GM12878 (cell line): ENCODE measurements at regions not wholly inside any gene's neighbourhood (a gene's known extent, or its start where the extent isn't known, plus 50 kb on each side); places are given as distances from the start of the nearest gene placed in this dataset.

Experiments
- ATAC-seq: fragments of 200-7000 bp; cut with Tn5 transposase; 3 replicates; pipeline ENCODE4 v1.9.1; 2020; ENCODE audit warnings: mild to moderate bottlenecking, moderate library complexity
- BruUV-seq: library from RNA; stranded (reverse); fragments of 400-500 nt; replicated peaks from 2 replicates; lab custom pipeline; 2021; lab: Mats Ljungman, UMichigan
- CTCF ChIA-PET: fragments of 300-600 bp; sonication (Branson Sonifier 250); formaldehyde crosslinking; extraction: SDS; loops from one replicate; lab custom pipeline; 2021; ENCODE audit warnings: inconsistent platforms; lab: Yijun Ruan, JAX
- POLR2A ChIA-PET: fragments of 350-600 bp; formaldehyde crosslinking; extraction: SDS; loops from one replicate; lab custom pipeline; 2021; ENCODE audit warnings: inconsistent platforms; lab: Charles Lee
- RAD21 ChIA-PET: fragments of 300-600 bp; sonication (Branson Sonifier 250); formaldehyde crosslinking; loops from one replicate; lab custom pipeline; 2023; ENCODE audit warnings: antibody characterized with exemption; ENCODE audit not compliant: unreplicated experiment; lab: Charles Lee
- SMC1A ChIA-PET: fragments of 300-600 bp; sonication (Branson Sonifier 250); formaldehyde crosslinking; loops from one replicate; lab custom pipeline; 2023; ENCODE audit not compliant: unreplicated experiment, uncharacterized antibody; lab: Charles Lee
- DNase-seq: peaks from one replicate; pipeline ENCODE4 v3.0.0-alpha.2; 2011; ENCODE audit warnings: low read depth, low spot score
- FAIRE-seq: peaks from 3 replicates; lab custom pipeline; 2011; peaks lifted over from hg19 to GRCh38; lab: Jason Lieb, UNC
- H2AFZ ChIP-seq: 2 replicates; pipeline ENCODE4 v1.6.0; 2011; ENCODE audit warnings: low read depth, low read length, control low read depth; ENCODE audit not compliant: control insufficient read depth
- H3K27ac ChIP-seq: 2 replicates; pipeline ENCODE4 v1.5.1; 2011; ENCODE audit warnings: control low read depth; ENCODE audit not compliant: control insufficient read depth, insufficient read depth
- H3K27me3 ChIP-seq, 2 experiments: replicated peaks in 1 of 2; 2 replicates each; pipeline versions ENCODE4 v1.6.0 to v1.6.1; 2011; ENCODE audit warnings: low read length in 1 of 2; ENCODE audit not compliant: control insufficient read depth in 2 of 2, insufficient read depth in 2 of 2
- H3K36me3 ChIP-seq, 2 experiments: 2 replicates each; pipeline ENCODE4 v1.5.1; 2011; ENCODE audit warnings: low read length in 1 of 2; ENCODE audit not compliant: control insufficient read depth in 2 of 2, insufficient read depth in 2 of 2
- H3K4me1 ChIP-seq: 2 replicates; pipeline ENCODE4 v1.6.1; 2011; ENCODE audit warnings: mild to moderate bottlenecking, low read length, moderate library complexity, mixed read lengths; ENCODE audit not compliant: control insufficient read depth, insufficient read depth
- H3K4me2 ChIP-seq: 2 replicates; pipeline ENCODE4 v1.6.0; 2011; ENCODE audit warnings: control low read depth; ENCODE audit not compliant: control insufficient read depth, insufficient read depth
- H3K4me3 ChIP-seq: fragments of 200-600 bp; sonication (generic); 2 replicates; pipeline ENCODE4 v1.5.1; 2016
- H3K79me2 ChIP-seq: 2 replicates; pipeline ENCODE4 v1.6.0; 2011; ENCODE audit warnings: low read length; ENCODE audit not compliant: control insufficient read depth, insufficient read depth
- H3K9ac ChIP-seq: 2 replicates; pipeline ENCODE4 v1.8.0; 2011; ENCODE audit warnings: low read length, control low read depth, mixed read lengths; ENCODE audit not compliant: control insufficient read depth, insufficient read depth
- H3K9me3 ChIP-seq: replicated peaks from 3 replicates; pipeline ENCODE4 v1.5.1; 2011; ENCODE audit warnings: mild to moderate bottlenecking, low read length; ENCODE audit not compliant: control insufficient read depth, insufficient read depth
- H4K20me1 ChIP-seq: 2 replicates; pipeline ENCODE4 v1.6.0; 2011; ENCODE audit not compliant: control insufficient read depth, insufficient read depth
- CEBPZ ChIP-seq: fragments of 150-350 bp; IDR thresholded peaks from 2 replicates; pipeline ENCODE4 v1.6.1; 2016; ENCODE audit warnings: low read depth, low read length
- CREB1 ChIP-seq: IDR thresholded peaks from 2 replicates; pipeline ENCODE4 v1.6.1; 2012; ENCODE audit warnings: low read depth, mild to moderate bottlenecking, inconsistent platforms
- E2F8 ChIP-seq: fragments of 450-650 bp; IDR thresholded peaks from 2 replicates; pipeline ENCODE4 v1.6.1; 2018; ENCODE audit warnings: mild to moderate bottlenecking, low read depth, moderate library complexity; ENCODE audit not compliant: partially characterized antibody
- FOS ChIP-seq: IDR thresholded peaks from 3 replicates; pipeline ENCODE4 v1.6.1; 2011; ENCODE audit warnings: borderline replicate concordance; ENCODE audit not compliant: insufficient read length; ENCODE audit errors: extremely low read depth
- HDGF ChIP-seq: fragments of 450-650 bp; IDR thresholded peaks from 2 replicates; pipeline ENCODE4 v1.6.1; 2016; ENCODE audit warnings: antibody characterized with exemption
- KDM1A ChIP-seq: fragments of 200-600 bp; sonication (generic); IDR thresholded peaks from 2 replicates; pipeline ENCODE4 v1.6.1; 2016; ENCODE audit warnings: borderline replicate concordance
- NKRF ChIP-seq: fragments of 450-650 bp; conservative IDR thresholded peaks from 2 replicates; pipeline ENCODE4 v1.6.1; 2017; ENCODE audit warnings: mild to moderate bottlenecking, moderate library complexity
- POLR2AphosphoS2 ChIP-seq: IDR thresholded peaks from 2 replicates; pipeline ENCODE4 v1.6.1; 2011; ENCODE audit warnings: low read depth, mild to moderate bottlenecking, low read length, improper control_type of control experiment, moderate library complexity
- SREBF1 ChIP-seq: IDR thresholded peaks from 2 replicates; pipeline ENCODE4 v1.6.1; 2012; ENCODE audit warnings: mild to moderate bottlenecking, low read length
- SUPT20H ChIP-seq: IDR thresholded peaks from 2 replicates; pipeline ENCODE4 v1.6.1; 2011; ENCODE audit warnings: low read depth, mild to moderate bottlenecking, low read length, moderate library complexity, borderline replicate concordance; ENCODE audit not compliant: control insufficient read depth
- WGBS: methylation state at CpG from one replicate; pipeline ENCODE4 v1.1.6; 2016; ENCODE audit warnings: low lambda C conversion rate; ENCODE audit not compliant: insufficient replicate concordance, insufficient coverage; ENCODE audit errors: missing lambda C conversion rate; 5-methylcytosine and 5-hydroxymethylcytosine counted together
- in situ Hi-C: fragments of 300-500 bp; cut with MboI; formaldehyde crosslinking; loops from 9 replicates; pipeline ENCODE4 v1.14.3; 2018; ENCODE audit warnings: mixed read lengths
- intact Hi-C: fragments of 100-400 bp; cut with micrococcal nuclease; formaldehyde crosslinking; loops from one replicate; pipeline ENCODE4 v1.14.2; 2022; ENCODE audit not compliant: unreplicated experiment
- TF ChIP-seq, protein P1 (sequence below): fragments of 450-650 bp; formaldehyde crosslinking; IDR thresholded peaks from 2 replicates; pipeline ENCODE4 v1.4.0; 2022; ENCODE audit warnings: mild to moderate bottlenecking, moderate library complexity

GRCh38 chr1:214792527-214793186 is 189.7 kb downstream of the CENPF start:
- Histone ChIP-seq H3K4me1 (no peaks in the 10 kb centered on the region), H3K9me3 (no peaks in the 10 kb centered on the region), H3K36me3 (no peaks in the 10 kb centered on the region), H3K27ac (no peak overlapping the region), H4K20me1 (no peaks in the 10 kb centered on the region), H3K79me2 (no peaks in the 10 kb centered on the region), H3K4me3 (no peak overlapping the region), H3K4me2 (no peak overlapping the region), H2AFZ (no peak overlapping the region), H3K27me3 (no peaks in the 10 kb centered on the region), H3K9ac (no peak overlapping the region)
- POLR2A ChIA-PET: interaction anchor here (0.6 kb wide), 1 partner anchor 536 kb away, joined by 5 read pairs; no protein-coding TSS in a partner anchor
- RAD21 ChIA-PET: no interaction called here
- 32% methylated on average over 6 of the region's 6 CpGs for WGBS
- SMC1A ChIA-PET: no interaction called here
- CTCF ChIA-PET: no interaction called here
- intact Hi-C loops (no loop called here), in situ Hi-C loops (no loop called here)
- DNase-seq (no peak), ATAC-seq (no peak), FAIRE-seq (no peak)
- no TSS peak for BruUV-seq
- TF ChIP-seq CREB1 (no peak), SUPT20H (no peak), FOS (no peak), SREBF1 (no peak), E2F8 (no peak), CEBPZ (no peak), KDM1A (no peak), HDGF (no peak), NKRF (no peak), POLR2AphosphoS2 (no peak)
- TF ChIP-seq, protein P1, sequence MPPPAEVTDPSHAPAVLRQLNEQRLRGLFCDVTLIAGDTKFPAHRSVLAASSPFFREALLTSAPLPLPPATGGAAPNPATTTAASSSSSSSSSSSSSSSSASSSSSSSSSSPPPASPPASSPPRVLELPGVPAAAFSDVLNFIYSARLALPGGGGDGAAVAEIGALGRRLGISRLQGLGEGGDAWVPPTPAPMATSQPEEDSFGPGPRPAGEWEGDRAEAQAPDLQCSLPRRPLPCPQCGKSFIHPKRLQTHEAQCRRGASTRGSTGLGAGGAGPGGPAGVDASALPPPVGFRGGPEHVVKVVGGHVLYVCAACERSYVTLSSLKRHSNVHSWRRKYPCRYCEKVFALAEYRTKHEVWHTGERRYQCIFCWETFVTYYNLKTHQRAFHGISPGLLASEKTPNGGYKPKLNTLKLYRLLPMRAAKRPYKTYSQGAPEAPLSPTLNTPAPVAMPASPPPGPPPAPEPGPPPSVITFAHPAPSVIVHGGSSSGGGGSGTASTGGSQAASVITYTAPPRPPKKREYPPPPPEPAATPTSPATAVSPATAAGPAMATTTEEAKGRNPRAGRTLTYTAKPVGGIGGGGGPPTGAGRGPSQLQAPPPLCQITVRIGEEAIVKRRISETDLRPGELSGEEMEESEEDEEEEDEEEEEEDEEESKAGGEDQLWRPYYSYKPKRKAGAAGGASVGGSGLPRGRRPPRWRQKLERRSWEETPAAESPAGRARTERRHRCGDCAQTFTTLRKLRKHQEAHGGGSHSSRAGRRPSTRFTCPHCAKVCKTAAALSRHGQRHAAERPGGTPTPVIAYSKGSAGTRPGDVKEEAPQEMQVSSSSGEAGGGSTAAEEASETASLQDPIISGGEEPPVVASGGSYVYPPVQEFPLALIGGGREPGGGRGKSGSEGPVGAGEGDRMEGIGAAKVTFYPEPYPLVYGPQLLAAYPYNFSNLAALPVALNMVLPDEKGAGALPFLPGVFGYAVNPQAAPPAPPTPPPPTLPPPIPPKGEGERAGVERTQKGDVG (CRISPR knock-in tag): no peak
